GM12878 (cell line): ENCODE measurements at regions not wholly inside any gene's neighbourhood (a gene's known extent, or its start where the extent isn't known, plus 50 kb on each side); places are given as distances from the start of the nearest gene placed in this dataset.

Source experiments
- BCL11A ChIP-seq: IDR thresholded peaks from 2 replicates; pipeline ENCODE4 v1.6.1; 2011; ENCODE audit warnings: low read depth, low read length
- BRCA1 ChIP-seq: IDR thresholded peaks from 2 replicates; pipeline ENCODE4 v1.6.1; 2011; ENCODE audit warnings: low read depth, low read length, improper control_type of control experiment
- CEBPZ ChIP-seq: fragments of 150-350 bp; IDR thresholded peaks from 2 replicates; pipeline ENCODE4 v1.6.1; 2016; ENCODE audit warnings: low read depth, low read length
- CHD4 ChIP-seq: fragments of 200-600 bp; sonication (generic); IDR thresholded peaks from 2 replicates; pipeline ENCODE4 v1.6.1; 2016; ENCODE audit warnings: mild to moderate bottlenecking
- CREB1 ChIP-seq: IDR thresholded peaks from 2 replicates; pipeline ENCODE4 v1.6.1; 2012; ENCODE audit warnings: low read depth, mild to moderate bottlenecking, inconsistent platforms
- EED ChIP-seq: sonication (generic); IDR thresholded peaks from 2 replicates; pipeline ENCODE4 v1.6.1; 2016; ENCODE audit warnings: antibody characterized with exemption, low read depth
- EGR1 ChIP-seq, 2 experiments: IDR thresholded peaks; 1 replicate in 1 of 2; 2 replicates in 1 of 2; pipeline ENCODE4 v1.6.1; 2011 to 2012; ENCODE audit warnings: low read depth in 2 of 2, low read length in 2 of 2, borderline replicate concordance in 1 of 2, mild to moderate bottlenecking in 1 of 2, moderate library complexity in 1 of 2
- HDAC6 ChIP-seq: fragments of 200-600 bp; sonication (generic); IDR thresholded peaks from one replicate; pipeline ENCODE4 v1.8.0; 2017; ENCODE audit warnings: antibody characterized with exemption; ENCODE audit not compliant: unreplicated experiment
- HSF1 ChIP-seq: fragments of 150-350 bp; IDR thresholded peaks from 2 replicates; pipeline ENCODE4 v1.6.1; 2014; ENCODE audit warnings: mild to moderate bottlenecking, low read depth, low read length
- MAX ChIP-seq: IDR thresholded peaks from 2 replicates; pipeline ENCODE4 v1.6.1; 2012; ENCODE audit warnings: low read depth, low read length, improper control_type of control experiment
- NFIC ChIP-seq: IDR thresholded peaks from 2 replicates; pipeline ENCODE4 v1.6.1; 2012; ENCODE audit warnings: low read depth, mild to moderate bottlenecking, inconsistent platforms, low read length, moderate library complexity
- NFYA ChIP-seq: IDR thresholded peaks from 2 replicates; pipeline ENCODE4 v1.6.1; 2011; ENCODE audit warnings: low read depth, mild to moderate bottlenecking, low read length, improper control_type of control experiment, borderline replicate concordance
- NFYB ChIP-seq: IDR thresholded peaks from 2 replicates; pipeline ENCODE4 v1.6.1; 2011; ENCODE audit warnings: low read depth, mild to moderate bottlenecking, low read length, improper control_type of control experiment, moderate library complexity; ENCODE audit not compliant: insufficient read depth
- PML ChIP-seq: IDR thresholded peaks from 2 replicates; pipeline ENCODE4 v1.6.1; 2012; ENCODE audit warnings: low read length, inconsistent platforms
- POLR2AphosphoS2 ChIP-seq: IDR thresholded peaks from 2 replicates; pipeline ENCODE4 v1.6.1; 2011; ENCODE audit warnings: low read depth, mild to moderate bottlenecking, low read length, improper control_type of control experiment, moderate library complexity
- REST ChIP-seq: IDR thresholded peaks from 2 replicates; pipeline ENCODE4 v1.6.1; 2012; ENCODE audit warnings: mild to moderate bottlenecking, low read depth, low read length
- SRF ChIP-seq, 2 experiments: IDR thresholded peaks; 2 replicates each; pipeline ENCODE4 v1.6.1; 2011; ENCODE audit warnings: low read depth in 2 of 2, low read length in 2 of 2, mild to moderate bottlenecking in 1 of 2, moderate library complexity in 1 of 2
- STAT3 ChIP-seq: IDR thresholded peaks from 2 replicates; pipeline ENCODE4 v1.6.1; 2011; ENCODE audit warnings: low read depth, low read length, improper control_type of control experiment
- SUPT20H ChIP-seq: IDR thresholded peaks from 2 replicates; pipeline ENCODE4 v1.6.1; 2011; ENCODE audit warnings: low read depth, mild to moderate bottlenecking, low read length, moderate library complexity, borderline replicate concordance; ENCODE audit not compliant: control insufficient read depth
- TARDBP ChIP-seq: IDR thresholded peaks from 2 replicates; pipeline ENCODE4 v1.6.1; 2016; ENCODE audit warnings: borderline replicate concordance
- WRNIP1 ChIP-seq: IDR thresholded peaks from 2 replicates; pipeline ENCODE4 v1.6.1; 2011; ENCODE audit warnings: low read depth, low read length, improper control_type of control experiment, borderline replicate concordance
- ZNF217 ChIP-seq: fragments of 450-650 bp; IDR thresholded peaks from 2 replicates; pipeline ENCODE4 v1.6.1; 2017; ENCODE audit warnings: antibody characterized with exemption, mild to moderate bottlenecking

- TF ChIP-seq NFYA, result no peak
- TF ChIP-seq EED, result peak; percentile 96
- TF ChIP-seq CHD4, result no peak
- TF ChIP-seq CEBPZ, result no peak
- TF ChIP-seq SUPT20H, result no peak
- peak; percentile 81 for TF ChIP-seq BCL11A
- TF ChIP-seq ZNF217, result no peak
- TF ChIP-seq EGR1 (IDR thresholded peaks at IDR 0.05; ENCODE audit: borderline replicate concordance in 1 of 2, low read depth in 2 of 2, low read length in 2 of 2), result no peak
- TF ChIP-seq SRF (IDR thresholded peaks at IDR 0.05; ENCODE audit: low read depth in 2 of 2, low read length in 2 of 2), result no peak
- TF ChIP-seq CREB1, result no peak
- no peak for TF ChIP-seq PML
- no peak for TF ChIP-seq BRCA1
- TF ChIP-seq STAT3, result no peak
- no peak for TF ChIP-seq NFYB
- TF ChIP-seq HDAC6, result no peak
- TF ChIP-seq WRNIP1, result no peak
- no peak for TF ChIP-seq TARDBP
- no peak for TF ChIP-seq HSF1
- TF ChIP-seq POLR2AphosphoS2, result no peak
- peak; percentile 89 for TF ChIP-seq NFIC
- no peak for TF ChIP-seq REST
- no peak for TF ChIP-seq MAX
Measured at GRCh38 chr6:119444642-119445557, 95.3 kb upstream of the MAN1A1 start (continued).
